Stimulated activated CD4-positive, alpha-beta T cell treated with anti-CD3 and anti-CD28 coated beads, TNF-alpha, amount 100 ng/mL, for 1 hour (primary cell): ENCODE measurements at regions not wholly inside any gene's neighbourhood (a gene's known extent, or its start where the extent isn't known, plus 50 kb on each side); places are given as distances from the start of the nearest gene placed in this dataset.
"Not testable (repeated sequence)": the region's sequence is repeated elsewhere in the genome, so short reads cannot be mapped to it uniquely, and the experiment has no call there.

Experiments
- DNase-seq, 3 donors: peaks; one replicate each; pipeline ENCODE4 v3.0.0-alpha.2; 2020; ENCODE audit warnings: low read depth in 3 of 3, low spot score in 1 of 3

DNA sequence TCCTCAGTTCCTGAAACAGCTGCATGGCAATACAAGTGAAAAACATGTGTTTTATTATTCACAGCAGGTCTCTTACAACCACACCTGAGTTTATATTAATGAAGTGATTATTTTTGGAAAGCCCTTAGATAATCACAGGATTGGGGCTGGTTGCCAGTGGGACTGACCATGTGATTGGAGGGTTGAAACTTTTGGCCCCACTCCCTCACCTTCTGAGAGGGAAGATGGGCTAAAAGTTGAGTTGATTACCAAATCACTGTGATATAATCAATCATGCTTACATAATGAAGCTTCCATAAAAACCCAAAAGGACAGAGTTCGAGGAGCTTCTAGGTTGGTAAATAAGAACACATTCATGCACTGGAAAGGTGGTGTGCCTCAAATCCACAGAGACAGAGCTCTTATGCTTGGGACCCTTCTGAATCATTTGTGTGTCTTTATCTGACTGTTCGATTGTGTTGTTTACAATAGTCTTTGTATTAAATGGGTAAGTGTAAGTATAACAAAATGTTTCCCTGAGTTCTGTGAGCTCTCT lies 393.9 kb downstream of the RPS24 start:
- no peak for DNase-seq

DNA sequence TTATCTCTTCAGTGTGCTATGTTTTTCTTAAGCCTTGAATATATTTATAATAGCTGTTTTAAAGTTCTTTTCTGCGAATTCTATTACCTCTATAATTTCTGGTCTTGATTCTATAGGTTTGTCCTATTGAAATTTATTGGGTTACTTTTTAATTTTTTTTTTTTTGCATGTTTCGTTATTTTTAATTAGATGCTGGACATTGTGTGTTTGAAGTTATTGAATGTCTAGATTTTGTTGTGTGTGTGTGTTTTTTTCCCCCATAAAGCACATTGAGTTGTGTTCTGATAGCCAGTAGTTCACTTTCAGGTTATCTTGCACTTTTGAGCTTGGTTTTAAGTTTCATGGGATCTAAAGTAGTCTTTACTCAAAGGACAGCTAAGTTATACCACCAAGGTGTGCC lies 394.9 kb downstream of the RPS24 start:
- no peak for DNase-seq

DNA sequence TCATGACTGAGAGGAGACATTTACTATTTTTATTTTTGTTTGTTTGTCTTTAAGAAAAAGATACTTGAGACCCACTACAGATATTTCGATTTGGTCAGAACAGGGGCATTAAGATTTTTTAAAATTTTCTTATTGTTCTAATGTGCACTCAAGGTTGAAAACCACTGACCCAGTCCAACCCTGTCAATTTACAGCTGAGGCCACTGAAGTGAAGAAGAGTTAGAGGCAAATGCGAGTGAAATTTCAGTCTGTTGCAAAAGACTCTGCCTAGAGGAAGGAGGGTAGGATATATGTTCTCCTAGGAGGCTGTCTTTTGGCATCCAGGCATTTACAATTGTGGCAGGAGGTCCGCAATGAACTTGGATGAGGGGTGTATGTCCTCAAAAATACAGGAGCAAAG lies 396.3 kb downstream of the RPS24 start:
- no peak for DNase-seq

DNA sequence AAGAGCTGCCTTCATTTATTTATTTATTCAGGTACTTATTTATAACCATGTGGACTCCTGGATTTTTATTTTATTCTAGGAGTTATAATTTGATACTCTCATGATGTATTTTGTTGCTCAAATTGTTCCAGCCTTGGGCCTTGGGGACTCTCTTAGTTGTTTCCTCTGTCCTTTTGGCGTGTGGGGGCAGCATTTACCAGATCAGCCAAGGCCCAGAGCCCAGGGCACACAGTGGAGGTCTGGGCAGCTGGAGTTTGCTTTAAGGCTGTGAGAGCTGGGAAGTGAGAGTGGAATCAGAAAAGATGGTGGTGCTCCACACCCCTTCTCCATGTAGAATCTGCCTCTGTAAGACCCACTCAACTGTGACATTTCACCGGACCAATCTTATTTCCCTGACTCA lies 398.9 kb downstream of the RPS24 start:
- no peak for DNase-seq

DNA sequence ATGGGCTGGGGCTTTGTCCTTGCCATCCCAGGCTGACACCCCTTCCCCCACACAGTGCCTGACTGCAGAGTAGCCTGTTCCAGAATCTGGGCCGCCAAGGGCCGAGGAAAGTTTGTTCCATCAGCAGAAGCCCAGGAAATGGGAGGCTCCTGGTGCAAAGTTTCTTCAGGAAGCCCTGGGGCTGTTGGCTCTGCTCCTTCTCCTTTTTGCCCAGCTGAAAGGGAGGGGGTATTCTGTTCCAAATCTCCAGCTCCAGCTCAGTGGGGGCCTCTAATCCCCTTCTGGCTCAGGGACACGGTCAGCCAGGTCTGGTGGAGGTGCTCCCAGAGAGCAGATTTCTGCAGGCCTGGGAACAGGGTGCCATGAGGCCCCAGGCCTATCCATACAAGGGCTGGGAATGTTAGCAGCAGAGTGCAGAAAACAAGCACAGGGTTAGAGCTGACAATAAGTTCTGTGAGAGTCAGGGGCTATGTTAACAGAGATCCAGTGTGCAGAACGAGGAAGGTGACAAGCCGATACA lies 399.5 kb downstream of the RPS24 start:
- DNase-seq, result no peak

DNA sequence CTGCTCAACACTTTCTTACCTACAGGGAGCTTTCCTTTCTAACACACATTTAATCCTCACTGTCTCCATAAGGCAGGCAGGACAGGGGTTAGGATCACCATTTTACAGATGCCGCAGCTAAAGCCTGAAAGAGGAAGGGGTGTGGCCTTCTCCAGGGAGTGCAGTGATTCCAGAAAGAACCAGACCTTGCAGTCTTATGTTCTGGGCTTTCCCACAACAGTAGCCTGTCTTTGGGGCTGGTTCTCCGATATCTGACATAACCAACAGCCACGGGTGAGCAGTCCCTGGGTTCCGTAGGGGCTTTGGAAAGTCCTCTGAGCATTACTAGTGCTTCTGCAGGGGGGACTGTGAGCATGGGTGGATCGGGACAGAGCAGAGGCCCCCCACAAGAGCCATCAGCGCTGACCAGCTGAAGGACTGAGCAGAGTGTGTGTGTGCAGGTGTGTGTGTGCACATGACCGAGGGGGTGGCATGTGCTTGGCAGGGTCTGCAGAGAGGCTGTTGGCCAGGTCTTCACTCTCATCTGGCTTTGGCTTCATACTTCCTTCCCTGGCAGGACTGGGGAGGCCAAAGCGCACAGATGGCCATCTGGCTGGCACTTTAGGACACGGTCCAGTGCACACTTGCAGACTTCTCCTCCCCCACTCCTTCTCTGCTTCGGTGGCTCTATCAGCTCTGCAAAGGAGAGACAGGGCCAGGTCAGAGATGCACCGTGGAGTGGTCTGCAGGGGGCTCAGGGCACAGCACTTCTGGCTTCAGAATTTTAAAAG lies 400.3 kb downstream of the RPS24 start:
- no peak for DNase-seq

DNA sequence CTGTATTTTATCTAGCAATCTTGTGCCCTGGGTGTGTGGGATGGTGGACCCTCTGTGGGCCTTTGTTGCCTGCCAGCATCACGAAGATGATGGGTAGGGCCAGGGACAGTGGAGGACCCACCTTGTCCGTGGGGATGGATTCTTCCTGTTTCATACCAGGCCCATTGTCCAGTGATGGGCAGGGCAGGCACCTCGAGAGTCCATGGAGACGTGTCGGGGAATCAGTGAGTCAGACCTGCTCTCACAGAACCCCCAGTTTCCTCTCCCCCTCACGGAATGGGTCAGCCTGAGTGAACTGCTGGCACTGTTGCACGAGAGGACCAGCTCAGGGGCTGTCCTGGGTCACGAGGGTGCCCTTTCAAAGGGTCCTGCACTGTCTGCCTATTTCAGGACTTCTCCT lies 401.2 kb downstream of the RPS24 start:
- DNase-seq, result no peak

DNA sequence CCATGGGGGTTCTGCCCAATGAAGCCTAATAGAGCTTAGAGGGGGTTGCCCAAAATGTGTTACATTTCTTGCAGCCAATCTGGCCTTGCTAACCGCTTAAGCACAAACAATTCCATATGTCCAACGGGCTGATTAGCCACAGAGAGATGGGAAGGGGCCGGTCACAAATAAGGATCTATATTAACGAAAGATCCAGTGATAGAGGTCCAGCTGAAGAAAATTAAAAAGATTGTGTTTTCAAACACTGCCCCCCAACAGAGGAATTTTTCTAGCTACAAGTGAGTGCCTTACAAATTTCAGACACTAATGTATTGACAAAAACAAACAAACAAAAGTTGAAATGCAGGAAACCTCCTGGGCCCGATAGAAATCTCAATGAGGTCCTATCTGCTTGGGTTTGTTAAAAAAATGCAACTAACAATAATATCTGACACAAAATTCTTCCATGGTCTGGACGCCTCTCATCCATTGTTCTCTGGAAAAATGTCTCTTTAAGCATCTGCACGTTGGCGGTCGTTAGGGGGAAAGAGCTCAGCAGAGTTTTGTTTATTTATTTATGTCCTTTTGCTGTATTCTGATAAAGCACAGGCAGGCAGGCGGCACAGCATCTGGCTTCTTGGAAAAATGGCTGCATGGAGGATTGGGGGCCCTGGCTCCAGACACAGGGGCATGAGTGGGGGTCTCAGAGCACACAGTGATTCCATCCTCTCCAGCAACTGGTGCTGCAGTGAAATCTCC lies 402.0 kb downstream of the RPS24 start:
- no peak for DNase-seq

DNA sequence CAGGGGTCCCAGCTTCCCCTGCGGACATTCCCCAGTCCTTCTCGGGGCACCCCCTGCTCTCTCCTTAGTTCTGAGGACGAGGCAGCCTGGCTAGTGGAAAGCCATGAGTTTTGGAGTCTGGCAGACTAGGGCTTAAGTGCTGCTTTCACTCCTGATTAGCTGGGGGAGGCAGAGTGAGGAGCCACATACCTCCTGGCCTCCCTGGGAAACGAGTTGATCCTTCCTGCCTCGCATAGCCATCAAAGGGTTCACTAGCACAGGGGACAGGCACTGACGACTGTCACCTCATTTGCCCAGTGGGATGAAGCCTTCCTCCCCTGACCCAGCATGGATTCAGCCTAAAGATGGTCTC lies 402.5 kb downstream of the RPS24 start:
- no peak for DNase-seq

DNA sequence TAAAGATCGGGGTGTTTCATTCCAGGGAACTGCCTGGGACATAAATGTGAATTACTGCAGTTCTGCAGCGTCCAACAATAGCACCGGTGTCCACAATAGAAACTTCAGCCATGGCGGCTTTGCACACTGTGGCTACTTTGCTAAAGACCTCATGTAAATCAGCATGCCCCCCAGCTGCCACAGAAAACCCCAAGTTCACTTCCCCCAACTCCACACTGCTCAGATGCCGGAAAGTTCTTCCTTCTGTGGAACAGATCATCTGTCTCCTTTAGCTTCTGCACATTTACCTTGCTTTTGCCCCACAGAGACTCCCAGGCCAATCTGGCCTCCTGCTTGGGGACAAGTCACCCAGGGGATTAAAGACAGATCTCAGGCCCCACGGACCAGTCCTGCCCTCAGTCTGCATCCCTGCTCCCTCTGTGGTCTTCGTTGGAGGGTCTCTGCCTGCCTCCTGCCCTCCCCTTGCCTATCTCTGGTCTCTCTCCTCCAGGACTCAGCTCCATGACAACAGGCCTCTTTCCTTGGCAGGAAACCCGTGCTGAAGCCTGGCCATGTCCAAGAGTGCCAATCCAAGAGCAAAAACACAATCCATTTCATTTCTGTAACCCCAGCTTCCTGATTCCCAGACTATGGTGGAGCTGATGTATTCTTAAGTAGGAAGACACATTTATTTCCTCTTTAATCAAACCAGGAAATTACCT lies 403.2 kb downstream of the RPS24 start:
- DNase-seq, result no peak

DNA sequence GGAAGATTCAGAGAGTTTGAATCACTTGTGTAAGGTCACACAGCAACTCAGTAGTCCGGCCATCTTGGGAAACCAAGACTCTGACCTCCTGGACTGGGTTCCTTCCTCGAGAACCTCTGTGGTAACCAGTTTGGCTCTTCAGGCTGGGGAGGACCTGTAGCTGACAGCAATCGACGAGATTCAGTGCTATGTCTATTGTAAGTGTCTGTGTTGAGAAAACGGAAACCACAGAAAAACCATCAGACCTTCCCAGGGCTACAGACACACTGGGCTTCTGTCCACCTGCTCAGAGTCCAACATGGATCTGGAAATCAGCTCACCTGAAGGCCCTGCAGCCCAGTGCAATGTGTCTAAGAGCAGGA lies 403.7 kb downstream of the RPS24 start:
- no peak for DNase-seq

DNA sequence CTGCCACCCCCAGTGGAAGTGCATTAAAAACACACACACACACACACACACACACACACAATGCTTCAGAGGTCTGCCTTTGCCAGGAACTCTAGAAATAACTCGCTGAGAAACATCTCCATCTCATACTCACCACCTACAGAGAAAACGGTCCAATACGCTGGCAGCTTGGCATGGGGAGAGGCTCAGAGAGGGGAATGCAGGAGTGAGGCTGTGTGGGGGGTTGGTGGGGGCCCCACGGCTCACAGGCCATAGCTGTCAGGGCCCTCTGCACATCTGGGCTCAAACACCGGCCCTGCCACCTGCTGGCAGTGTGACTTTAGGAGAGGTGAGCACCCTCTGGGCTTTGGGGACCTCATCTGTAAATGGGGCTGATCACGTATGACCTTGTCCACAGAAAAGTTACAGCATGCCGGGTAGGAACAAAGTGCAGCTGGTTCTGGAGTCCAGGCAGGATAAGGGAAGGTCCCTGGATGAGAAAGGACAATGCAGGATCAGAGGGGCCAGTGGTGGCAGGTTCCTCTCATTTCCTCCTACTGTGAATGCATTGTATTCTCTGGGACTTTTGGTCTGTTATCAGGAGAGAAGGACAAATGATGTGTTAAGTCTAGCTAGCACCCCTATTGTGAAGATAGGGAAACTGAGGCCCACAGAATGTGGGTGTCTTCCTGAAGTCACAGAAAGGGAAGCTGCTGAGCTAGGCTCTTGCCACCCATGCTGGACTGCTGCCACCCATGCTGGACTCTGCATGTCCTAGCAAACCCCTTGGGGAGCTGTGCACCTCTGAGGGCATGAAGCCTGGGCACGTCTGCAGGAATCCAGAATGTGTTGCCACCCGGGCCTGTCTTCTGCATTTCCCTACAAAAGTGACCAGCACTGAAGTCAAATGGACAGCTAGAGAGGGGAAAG lies 404.6 kb downstream of the RPS24 start:
- no peak for DNase-seq

DNA sequence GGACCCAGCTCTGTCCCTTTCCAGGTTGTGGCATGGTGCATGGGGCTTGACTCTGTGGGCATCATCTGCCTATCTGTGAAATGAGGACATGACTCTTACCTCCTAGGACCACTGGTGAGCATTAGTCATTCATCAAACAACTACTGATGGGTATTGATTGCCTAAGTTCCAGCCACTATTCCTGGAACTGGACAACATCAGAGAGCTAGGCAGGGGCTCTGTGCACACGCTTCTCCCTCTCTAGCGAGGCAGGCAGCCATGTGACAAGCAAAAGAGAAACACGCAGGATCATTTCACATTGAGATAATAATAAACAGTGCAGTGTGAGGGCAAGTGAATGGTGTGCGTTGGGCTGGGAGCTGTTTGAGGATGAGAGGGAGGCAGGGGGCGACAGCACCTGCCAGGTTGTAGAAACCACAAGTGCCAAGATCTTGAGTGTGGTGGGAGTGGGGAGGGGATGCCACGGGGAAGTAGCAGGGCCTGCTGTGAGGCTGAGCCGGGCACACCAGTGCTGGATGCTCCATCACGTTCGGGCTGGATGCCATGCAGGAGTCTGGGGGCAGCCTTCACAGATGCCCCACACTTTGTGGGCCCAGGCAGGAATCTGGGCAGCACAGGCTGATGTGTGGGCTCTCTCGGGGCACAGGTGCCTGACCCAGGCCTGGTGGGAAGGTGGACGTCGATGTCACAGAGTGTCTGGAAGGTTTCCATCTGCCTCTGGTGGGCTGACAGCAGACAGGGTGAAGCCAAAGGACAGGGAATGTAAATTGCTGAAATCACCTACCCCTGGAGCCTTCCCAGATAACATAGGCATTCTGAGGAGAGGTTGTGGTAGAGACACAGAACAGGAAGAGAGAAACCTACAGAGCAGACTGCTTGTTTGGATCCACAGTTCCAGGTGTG lies 405.5 kb downstream of the RPS24 start:
- DNase-seq, result no peak

DNA sequence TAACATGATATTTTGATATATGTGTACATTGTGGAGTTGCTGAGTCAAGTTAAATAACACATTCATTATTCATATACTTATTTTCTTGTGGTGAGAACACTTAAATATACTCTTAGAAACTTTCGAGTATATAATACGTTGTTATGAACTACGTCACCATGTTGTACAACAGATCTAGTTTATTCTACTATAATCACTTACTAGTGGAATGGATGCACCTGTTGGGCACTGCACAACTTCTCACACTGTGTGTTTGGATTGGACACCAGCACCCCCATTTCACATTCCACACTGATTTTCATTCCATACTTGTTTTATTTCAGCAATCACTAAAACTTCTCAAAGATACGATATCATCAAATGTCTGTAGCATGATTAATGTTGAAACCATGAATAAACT lies 407.3 kb downstream of the RPS24 start:
- DNase-seq, result no peak

DNA sequence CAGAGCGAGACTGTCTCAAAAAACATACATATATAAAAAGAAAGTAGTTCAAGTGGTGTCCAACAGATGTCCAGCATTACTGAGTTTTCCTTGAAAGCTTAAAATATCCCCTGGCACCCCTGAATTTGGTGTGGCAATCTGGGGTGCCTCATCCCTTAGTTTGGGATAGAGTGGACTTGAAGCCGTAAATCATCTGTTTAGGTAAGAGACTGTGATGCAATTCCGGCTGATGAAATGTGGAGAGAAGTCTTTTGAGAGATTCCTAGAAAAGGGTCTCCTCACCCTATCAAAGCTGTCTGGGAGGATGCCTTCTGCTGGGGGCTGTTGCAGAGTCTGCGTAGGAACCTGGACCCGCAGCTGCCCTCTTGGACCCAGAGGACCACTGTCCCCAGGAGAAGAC lies 408.0 kb downstream of the RPS24 start:
- no peak for DNase-seq

DNA sequence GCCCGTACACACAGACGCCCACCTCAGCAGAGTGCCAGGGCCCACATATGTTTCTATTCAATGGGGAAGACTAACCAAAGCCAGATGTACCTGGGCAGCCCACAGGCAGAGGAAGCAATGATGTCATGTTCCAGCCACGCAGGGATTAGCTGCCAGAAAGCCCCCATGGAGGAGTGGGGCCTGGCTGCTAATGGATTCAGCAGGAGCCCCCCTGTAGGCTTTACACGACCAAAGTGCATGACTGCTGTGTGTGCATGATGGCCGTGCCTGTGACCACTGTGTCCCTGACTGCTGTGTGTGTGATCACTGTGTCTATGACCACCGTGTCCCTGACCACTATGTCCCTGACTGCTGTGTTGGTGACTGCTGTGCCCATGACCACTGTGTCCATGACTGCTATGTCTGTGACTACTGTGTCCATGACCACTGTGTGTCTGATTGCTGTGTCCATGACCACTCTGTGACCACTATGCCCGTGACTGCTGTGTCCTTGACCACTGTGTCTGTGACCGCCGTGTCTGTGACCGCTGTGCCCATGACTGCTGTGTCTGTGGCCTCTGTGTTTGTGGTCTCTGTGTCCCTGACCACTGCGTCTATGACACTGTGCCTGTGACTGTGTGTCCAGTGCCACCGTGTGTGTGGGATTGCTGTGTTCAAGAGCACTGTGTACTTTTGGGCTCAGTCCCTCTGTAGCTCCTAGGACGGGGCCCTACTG lies 409.3 kb downstream of the RPS24 start:
- DNase-seq, result no peak

DNA sequence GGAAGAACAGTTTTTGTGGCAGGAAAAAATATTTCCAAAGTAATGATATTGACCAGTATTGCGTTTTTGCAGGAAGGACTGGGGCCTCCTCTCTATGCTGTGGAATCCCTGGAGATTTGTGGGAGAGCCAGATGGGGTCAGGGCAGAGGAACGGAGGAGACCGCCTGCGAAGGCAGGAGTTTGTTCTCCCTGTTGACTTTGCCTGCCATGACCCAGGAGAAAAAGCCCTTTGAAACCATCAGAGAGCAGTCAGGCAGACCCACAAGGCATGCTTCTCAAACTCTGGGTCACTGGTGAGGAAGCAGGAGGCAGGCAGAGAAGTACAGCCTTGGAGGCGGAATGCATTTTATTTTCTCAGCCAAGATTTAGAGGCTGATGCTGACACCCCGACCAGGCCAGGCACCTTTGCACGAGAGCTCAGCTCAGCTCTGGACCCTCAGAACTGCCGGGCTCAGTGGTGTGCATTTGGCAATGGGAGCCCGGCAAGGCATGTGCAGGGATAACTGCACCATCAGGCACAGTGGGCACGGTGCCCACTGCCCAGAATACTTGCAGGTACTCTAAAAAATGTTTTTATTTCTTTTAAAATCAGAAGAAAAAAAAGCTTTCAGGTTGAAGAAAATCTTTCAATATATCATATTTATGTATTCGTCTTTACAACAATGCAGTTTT lies 410.4 kb downstream of the RPS24 start:
- DNase-seq, result no peak

DNA sequence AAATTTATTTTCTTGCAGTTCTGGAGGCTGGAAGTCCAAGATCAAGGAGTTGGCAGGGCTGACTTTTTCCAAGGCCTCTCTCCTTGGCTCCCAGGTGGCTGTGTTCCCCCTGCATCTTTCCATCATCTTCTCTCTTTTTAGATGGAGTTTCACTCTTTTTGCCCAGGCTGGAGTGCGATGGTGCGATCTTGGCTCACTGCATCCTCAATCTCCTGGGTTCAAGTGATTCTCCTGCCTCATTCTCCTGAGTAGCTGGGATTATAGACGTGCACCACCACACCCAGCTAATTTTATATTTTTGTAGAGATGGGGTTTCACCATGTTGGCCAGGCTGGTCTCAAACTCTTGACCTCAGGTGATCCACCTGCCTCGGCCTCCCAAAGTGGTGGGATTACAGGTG lies 411.1 kb downstream of the RPS24 start:
- DNase-seq, result not testable (repeated sequence)

DNA sequence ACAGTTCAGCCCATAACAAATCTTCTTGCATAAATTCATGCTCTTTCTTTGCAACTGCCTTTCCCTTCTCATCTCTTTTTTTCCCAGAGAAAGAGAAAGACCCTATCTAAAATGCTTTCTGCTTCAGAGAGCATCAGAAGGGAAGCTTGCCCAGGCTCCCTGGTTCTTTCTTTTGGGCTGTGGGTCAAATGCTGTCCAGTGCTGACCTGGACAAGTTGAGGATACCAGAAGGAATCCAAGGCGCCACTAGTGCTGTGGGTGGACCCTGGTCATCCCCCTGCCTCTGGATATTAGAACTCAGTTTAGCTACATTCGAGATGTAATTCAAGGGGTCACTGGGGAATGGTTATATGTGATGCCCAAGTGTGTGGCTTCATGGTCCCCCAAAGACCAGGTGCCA lies 411.6 kb downstream of the RPS24 start:
- DNase-seq, result no peak
